Hematopoietic multipotent progenitor cell treated with erythropoietin and hydrocortisone succinate and interleukin-3 and kit ligand, for 17 days (in vitro differentiated cells): ENCODE measurements at regions not wholly inside any gene's neighbourhood (a gene's known extent, or its start where the extent isn't known, plus 50 kb on each side); places are given as distances from the start of the nearest gene placed in this dataset.
"Not testable (repeated sequence)": the region's sequence is repeated elsewhere in the genome, so short reads cannot be mapped to it uniquely, and the experiment has no call there.

Experiments
- DNase-seq: peaks from one replicate; pipeline ENCODE4 v3.0.0-alpha.2; 2015; ENCODE audit warnings: low spot score

GRCh38 chr13:57909833-57910232, 278.3 kb downstream of the PCDH17 start:
- not testable (repeated sequence) for DNase-seq

- DNase-seq = no peak
These were observed 286.5 kb downstream of the PCDH17 start for GRCh38 chr13:57918086-57918485.

GRCh38 chr13:57918913-57919312, 287.4 kb downstream of the PCDH17 start:
- DNase-seq = no peak

- DNase-seq = no peak
These were observed 293.7 kb downstream of the PCDH17 start for GRCh38 chr13:57925250-57925649.

- DNase-seq = no peak
These were observed 294.2 kb downstream of the PCDH17 start for GRCh38 chr13:57925751-57926150.

DNA sequence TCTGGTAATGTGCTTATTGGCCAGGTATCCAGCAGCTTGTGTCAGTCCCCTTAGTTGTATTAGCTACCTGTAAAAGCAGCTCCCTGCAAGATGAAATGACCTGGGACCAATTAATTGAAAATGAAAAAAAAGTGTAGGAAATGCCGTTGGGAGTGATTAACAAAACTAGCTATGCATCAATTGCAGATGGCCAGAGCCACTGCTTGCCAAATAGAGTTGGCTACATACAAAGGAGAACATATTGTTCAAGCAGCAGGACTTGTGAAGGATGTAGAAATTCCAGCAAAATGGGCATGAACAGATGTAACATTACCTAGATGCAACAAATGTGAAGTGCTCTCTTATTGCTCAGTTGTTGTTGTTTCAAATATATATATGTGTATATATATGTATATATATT, 300.5 kb downstream of the PCDH17 start:
- DNase-seq = no peak

- DNase-seq = no peak
These were observed 302.1 kb downstream of the PCDH17 start for GRCh38 chr13:57933606-57934005.

- no peak for DNase-seq
These were observed 304.4 kb downstream of the PCDH17 start for GRCh38 chr13:57935965-57936364.

DNA sequence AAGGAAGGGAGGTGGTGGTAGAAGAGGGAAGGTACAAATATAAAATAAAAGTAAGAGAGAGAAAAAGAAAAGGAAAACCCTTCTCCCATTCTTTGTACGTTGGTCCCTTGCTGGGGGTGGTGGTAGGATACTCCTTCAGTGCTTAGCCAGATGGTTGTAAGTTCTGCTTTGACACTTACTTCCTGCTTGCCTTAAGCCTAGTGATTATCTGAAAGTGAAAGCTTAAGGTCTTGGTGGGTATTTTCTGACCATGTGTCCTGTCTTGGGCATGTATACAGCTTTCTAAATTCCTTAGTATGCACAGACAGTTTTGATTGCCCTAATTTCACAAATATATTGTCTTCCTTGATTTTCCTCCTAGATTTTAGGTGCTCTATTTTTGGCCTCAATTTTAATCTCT, 314.8 kb downstream of the PCDH17 start:
- no peak for DNase-seq

- DNase-seq = no peak
These were observed 317.3 kb downstream of the PCDH17 start for GRCh38 chr13:57948884-57949283.

GRCh38 chr13:57969951-57970350, 338.4 kb downstream of the PCDH17 start:
- DNase-seq = no peak

- DNase-seq = no peak
These were observed 338.9 kb downstream of the PCDH17 start for GRCh38 chr13:57970404-57970803.

- DNase-seq = no peak
These were observed 351.2 kb downstream of the PCDH17 start for GRCh38 chr13:57982782-57983181.

- DNase-seq = no peak
These were observed 356.7 kb downstream of the PCDH17 start for GRCh38 chr13:57988276-57988675.

DNA sequence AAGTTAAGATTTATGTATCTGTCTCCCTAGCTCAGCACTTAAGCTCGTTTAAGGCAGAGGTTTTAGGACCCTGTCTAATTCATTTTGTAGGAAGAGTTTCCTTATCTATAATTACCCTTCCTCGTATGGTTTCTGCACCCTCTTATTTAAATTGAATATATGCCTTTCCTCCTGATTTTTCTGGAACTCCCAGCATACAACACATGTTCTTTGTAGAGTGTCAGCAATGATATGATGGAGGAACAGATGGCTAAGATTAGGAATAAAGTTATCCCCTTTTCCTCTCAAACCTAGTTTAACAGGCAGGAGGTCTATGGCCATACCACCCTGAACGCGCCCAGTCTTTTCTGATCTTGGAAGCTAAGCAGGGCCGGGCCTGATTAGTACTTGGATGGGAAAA, 359.5 kb downstream of the PCDH17 start:
- DNase-seq = no peak

DNA sequence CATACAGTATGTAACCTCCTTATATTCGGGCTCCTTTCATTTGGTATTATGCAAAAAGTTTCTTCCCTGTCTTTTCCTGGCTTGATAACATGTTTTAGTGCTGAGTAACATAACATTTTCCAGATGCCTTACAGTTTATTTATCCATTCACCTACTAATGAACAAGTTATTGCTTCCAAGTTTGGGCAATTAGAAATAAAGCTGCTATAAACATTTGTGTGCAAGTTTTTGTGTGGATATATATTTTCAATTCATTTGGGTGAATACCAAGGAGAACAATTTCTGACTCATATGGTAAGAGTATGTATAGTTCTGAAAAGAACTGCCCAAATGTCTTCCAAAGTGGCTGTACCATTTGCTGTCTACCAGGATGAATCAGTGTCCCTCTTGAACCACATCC, 360.9 kb downstream of the PCDH17 start:
- no peak for DNase-seq

DNA sequence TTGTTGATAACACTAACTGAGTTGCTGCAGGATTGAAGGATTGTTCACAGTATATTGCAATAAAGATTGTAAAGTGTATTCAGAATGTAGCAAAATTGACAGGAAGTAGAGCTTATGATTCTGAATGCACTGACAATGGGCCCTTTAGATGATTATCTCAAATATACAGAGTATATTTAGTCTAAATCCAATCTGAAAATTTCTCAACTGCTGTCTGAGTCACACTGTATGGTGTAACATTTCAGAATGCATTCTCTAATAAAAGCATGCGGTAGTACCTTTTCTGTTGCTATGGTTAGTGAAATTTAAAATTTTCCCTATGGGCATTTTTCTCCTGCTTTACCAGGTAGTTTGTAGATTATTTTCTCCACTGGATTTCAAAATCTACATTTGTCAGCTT, 365.2 kb downstream of the PCDH17 start:
- DNase-seq = no peak

- no peak for DNase-seq
These were observed 373.2 kb downstream of the PCDH17 start for GRCh38 chr13:58004751-58005150.

GRCh38 chr13:58018020-58018419, 386.5 kb downstream of the PCDH17 start:
- DNase-seq = no peak

DNA sequence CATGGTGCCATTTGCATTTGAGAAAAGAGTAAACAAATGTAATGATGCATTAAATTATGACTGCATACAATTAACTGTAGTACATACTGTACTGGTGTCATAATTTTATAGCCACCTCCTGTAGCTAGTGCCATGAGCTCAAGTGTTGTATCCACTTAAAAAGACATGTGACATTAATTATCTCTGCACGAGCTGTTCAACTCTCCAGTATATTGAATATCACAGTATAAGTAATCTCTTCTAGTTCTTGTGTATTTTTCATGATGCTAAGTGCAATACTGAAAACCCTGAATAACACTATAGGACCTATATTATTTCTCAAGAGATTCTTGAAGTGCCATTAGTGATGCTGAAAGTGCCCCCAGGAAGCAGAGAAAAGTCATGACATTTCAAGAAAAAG, 387.3 kb downstream of the PCDH17 start:
- no peak for DNase-seq

DNA sequence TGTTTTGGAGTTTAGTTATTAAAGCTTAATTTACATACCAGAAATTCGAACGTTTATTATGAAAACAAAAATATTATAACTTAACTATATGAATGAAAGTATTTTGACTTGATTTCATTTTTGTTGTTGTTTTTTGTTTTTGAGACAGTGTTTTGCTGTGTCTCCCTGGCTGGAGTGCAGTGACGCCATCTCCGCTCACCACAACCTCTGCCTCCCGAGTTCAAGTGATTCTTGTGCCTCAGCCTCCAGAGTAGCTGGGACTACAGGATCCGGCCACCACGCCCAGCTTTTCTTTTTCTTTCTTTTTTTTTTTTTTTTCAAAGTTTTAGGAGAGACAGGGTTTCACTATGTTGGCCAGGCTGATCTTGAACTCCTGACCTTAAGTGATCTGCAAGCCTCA, 392.6 kb downstream of the PCDH17 start:
- DNase-seq = no peak

DNA sequence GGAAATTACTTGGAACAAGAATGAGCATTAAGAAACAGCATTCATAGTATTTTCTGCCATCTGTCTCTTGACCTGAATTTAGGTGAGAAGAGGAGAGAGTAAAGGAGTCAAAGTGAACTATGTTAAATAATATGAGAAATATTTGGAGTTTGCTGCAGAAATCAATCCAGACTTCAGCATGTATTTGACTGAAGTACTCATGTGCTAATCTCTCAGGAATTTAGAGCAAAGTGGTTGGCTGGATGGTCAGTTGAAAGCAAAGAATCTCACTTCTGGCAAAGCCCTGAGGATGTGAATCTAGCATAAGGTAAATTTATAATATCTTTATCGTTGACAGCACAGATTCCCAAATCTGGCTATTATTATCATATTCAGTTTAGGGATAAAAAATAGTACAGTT, 394.3 kb downstream of the PCDH17 start:
- DNase-seq = no peak

GRCh38 chr13:58032676-58033460, 401.3 kb downstream of the PCDH17 start:
- no peak for DNase-seq

DNA sequence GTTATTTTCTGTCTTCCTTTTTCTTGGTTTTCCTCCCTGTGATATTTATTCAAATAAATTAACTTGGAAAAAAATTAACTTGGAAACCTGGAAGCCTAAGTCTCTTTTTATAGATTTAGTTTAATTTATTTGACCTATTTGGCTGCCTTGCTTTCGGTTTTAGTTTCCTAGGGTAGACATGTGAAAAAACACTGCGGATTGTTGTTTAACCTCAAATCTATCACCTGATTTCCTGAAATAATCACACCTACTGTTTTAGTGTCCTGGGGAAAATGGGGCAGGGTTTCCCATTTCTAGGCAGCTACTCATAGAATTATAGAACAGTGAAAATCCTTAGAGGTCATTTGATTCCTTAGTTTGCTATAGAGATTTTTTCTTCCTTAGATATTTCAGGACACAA, 412.4 kb downstream of the PCDH17 start:
- no peak for DNase-seq
